ENCODE measurements at regions not wholly inside any gene's neighbourhood (a gene's known extent, or its start where the extent isn't known, plus 50 kb on each side); places are given as distances from the start of the nearest gene placed in this dataset.

GRCh38 chr10:47098964-47099363, 187.7 kb downstream of the PTPN20 start:
- H3K36me3 Mint-ChIP-seq (ENCODE audit: insufficient read depth): no peaks in the 10 kb centered on the region
- no peak for ATAC-seq (replicated peaks; ENCODE audit: extremely low read depth, poor library complexity, severe bottlenecking)
- H3K27me3 Mint-ChIP-seq: peaks cover 8% of the 10 kb centered on the region
- no peaks in the 10 kb centered on the region for H3K4me1 Mint-ChIP-seq
- no peak overlapping the region for H3K27ac Mint-ChIP-seq (ENCODE audit: low read depth)
- H3K4me3 Mint-ChIP-seq: no peak overlapping the region
- H3K9me3 Mint-ChIP-seq: no peaks in the 10 kb centered on the region
- DNase-seq (ENCODE audit: low spot score in 2 of 2): no peak

GRCh38 chr10:47099474-47099873, 188.2 kb downstream of the PTPN20 start:
- no peak overlapping the region for H3K27ac Mint-ChIP-seq (ENCODE audit: low read depth)
- no peaks in the 10 kb centered on the region for H3K36me3 Mint-ChIP-seq (ENCODE audit: insufficient read depth)
- H3K27me3 Mint-ChIP-seq: peaks cover 8% of the 10 kb centered on the region
- H3K9me3 Mint-ChIP-seq: no peaks in the 10 kb centered on the region
- no peaks in the 10 kb centered on the region for H3K4me1 Mint-ChIP-seq
- no peak overlapping the region for H3K4me3 Mint-ChIP-seq
- DNase-seq (ENCODE audit: low spot score in 2 of 2) (no peak), ATAC-seq (replicated peaks; ENCODE audit: extremely low read depth, poor library complexity, severe bottlenecking) (no peak)

- ATAC-seq (replicated peaks; ENCODE audit: extremely low read depth, poor library complexity, severe bottlenecking) (no peak), DNase-seq (ENCODE audit: low spot score in 2 of 2) (no peak)
- no peaks in the 10 kb centered on the region for H3K4me1 Mint-ChIP-seq
- H3K4me3 Mint-ChIP-seq: no peak overlapping the region
- no peaks in the 10 kb centered on the region for H3K36me3 Mint-ChIP-seq (ENCODE audit: insufficient read depth)
- H3K27me3 Mint-ChIP-seq: no peaks in the 10 kb centered on the region
- no peak overlapping the region for H3K27ac Mint-ChIP-seq (ENCODE audit: low read depth)
- H3K9me3 Mint-ChIP-seq: no peaks in the 10 kb centered on the region
Measured at GRCh38 chr10:47101196-47101595, 190.0 kb downstream of the PTPN20 start.

- Mint-ChIP-seq H3K36me3 (ENCODE audit: insufficient read depth) (no peaks in the 10 kb centered on the region), H3K4me1 (no peaks in the 10 kb centered on the region), H3K27ac (ENCODE audit: low read depth) (no peak overlapping the region), H3K4me3 (no peak overlapping the region), H3K27me3 (no peaks in the 10 kb centered on the region), H3K9me3 (no peaks in the 10 kb centered on the region)
- ATAC-seq (replicated peaks; ENCODE audit: extremely low read depth, poor library complexity, severe bottlenecking): no peak
- DNase-seq (ENCODE audit: low spot score in 2 of 2): no peak
Measured at GRCh38 chr10:47101807-47102206, 190.6 kb downstream of the PTPN20 start.

GRCh38 chr10:47104151-47104605, 192.9 kb downstream of the PTPN20 start:
- ATAC-seq (replicated peaks; ENCODE audit: extremely low read depth, poor library complexity, severe bottlenecking) (no peak), DNase-seq (ENCODE audit: low spot score in 2 of 2) (no peak)
- H3K4me1 Mint-ChIP-seq: no peaks in the 10 kb centered on the region
- H3K27ac Mint-ChIP-seq (ENCODE audit: low read depth): no peak overlapping the region
- no peaks in the 10 kb centered on the region for H3K36me3 Mint-ChIP-seq (ENCODE audit: insufficient read depth)
- no peak overlapping the region for H3K4me3 Mint-ChIP-seq
- H3K27me3 Mint-ChIP-seq: no peaks in the 10 kb centered on the region
- no peaks in the 10 kb centered on the region for H3K9me3 Mint-ChIP-seq

- Mint-ChIP-seq H3K27ac (ENCODE audit: low read depth) (no peak overlapping the region), H3K9me3 (no peaks in the 10 kb centered on the region), H3K4me1 (no peaks in the 10 kb centered on the region), H3K27me3 (no peaks in the 10 kb centered on the region), H3K4me3 (no peak overlapping the region), H3K36me3 (ENCODE audit: insufficient read depth) (no peaks in the 10 kb centered on the region)
- ATAC-seq (replicated peaks; ENCODE audit: extremely low read depth, poor library complexity, severe bottlenecking) (peak; percentile 10), DNase-seq (ENCODE audit: low spot score in 2 of 2) (no peak)
Measured at GRCh38 chr10:47104786-47105385, 193.7 kb downstream of the PTPN20 start.

- Mint-ChIP-seq H3K9me3 (no peaks in the 10 kb centered on the region), H3K36me3 (ENCODE audit: insufficient read depth) (peaks cover 2% of the 10 kb centered on the region), H3K27me3 (no peaks in the 10 kb centered on the region), H3K27ac (ENCODE audit: low read depth) (no peak overlapping the region), H3K4me3 (no peak overlapping the region), H3K4me1 (no peaks in the 10 kb centered on the region)
- no peak for ATAC-seq (replicated peaks; ENCODE audit: extremely low read depth, poor library complexity, severe bottlenecking)
- no peak for DNase-seq (ENCODE audit: low spot score in 2 of 2)
Measured at GRCh38 chr10:47107007-47107747, 192.8 kb upstream of the GDF10 start.

GRCh38 chr10:47109906-47110305, 190.1 kb upstream of the GDF10 start:
- no peak overlapping the region for H3K4me3 Mint-ChIP-seq
- no peak for ATAC-seq (replicated peaks; ENCODE audit: extremely low read depth, poor library complexity, severe bottlenecking)

GRCh38 chr10:47111329-47111862, 188.6 kb upstream of the GDF10 start:
- Mint-ChIP-seq H3K9me3 (no peaks in the 10 kb centered on the region), H3K4me1 (no peaks in the 10 kb centered on the region), H3K4me3 (no peak overlapping the region), H3K27me3 (no peaks in the 10 kb centered on the region), H3K36me3 (ENCODE audit: insufficient read depth) (peaks cover 4% of the 10 kb centered on the region), H3K27ac (ENCODE audit: low read depth) (no peak overlapping the region)
- DNase-seq (ENCODE audit: low spot score in 2 of 2) (no peak), ATAC-seq (replicated peaks; ENCODE audit: extremely low read depth, poor library complexity, severe bottlenecking) (no peak)

More at GRCh38 chr10:47109906-47110305, 190.1 kb upstream of the GDF10 start:
- no peaks in the 10 kb centered on the region for H3K4me1 Mint-ChIP-seq
- peaks cover 4% of the 10 kb centered on the region for H3K36me3 Mint-ChIP-seq (ENCODE audit: insufficient read depth)
- H3K27me3 Mint-ChIP-seq: no peaks in the 10 kb centered on the region
- DNase-seq (ENCODE audit: low spot score in 2 of 2): no peak
- H3K9me3 Mint-ChIP-seq: no peaks in the 10 kb centered on the region
- H3K27ac Mint-ChIP-seq (ENCODE audit: low read depth): no peak overlapping the region

GRCh38 chr10:47112612-47113011, 187.4 kb upstream of the GDF10 start:
- DNase-seq (ENCODE audit: low spot score in 2 of 2) (no peak), ATAC-seq (replicated peaks; ENCODE audit: extremely low read depth, poor library complexity, severe bottlenecking) (no peak)
- Mint-ChIP-seq H3K9me3 (no peaks in the 10 kb centered on the region), H3K36me3 (ENCODE audit: insufficient read depth) (peaks cover 4% of the 10 kb centered on the region), H3K4me3 (no peak overlapping the region), H3K4me1 (no peaks in the 10 kb centered on the region), H3K27ac (ENCODE audit: low read depth) (no peak overlapping the region), H3K27me3 (no peaks in the 10 kb centered on the region)

- H3K4me3 Mint-ChIP-seq: no peak overlapping the region
- H3K36me3 Mint-ChIP-seq (ENCODE audit: insufficient read depth): peaks cover 4% of the 10 kb centered on the region
- no peaks in the 10 kb centered on the region for H3K27me3 Mint-ChIP-seq
- no peak for ATAC-seq (replicated peaks; ENCODE audit: extremely low read depth, poor library complexity, severe bottlenecking)
- no peak for DNase-seq (ENCODE audit: low spot score in 2 of 2)
- no peak overlapping the region for H3K27ac Mint-ChIP-seq (ENCODE audit: low read depth)
- no peaks in the 10 kb centered on the region for H3K9me3 Mint-ChIP-seq
- H3K4me1 Mint-ChIP-seq: no peaks in the 10 kb centered on the region
Measured at GRCh38 chr10:47113907-47114500, 186.0 kb upstream of the GDF10 start.

- Mint-ChIP-seq H3K4me3 (no peak overlapping the region), H3K36me3 (ENCODE audit: insufficient read depth) (peaks cover 4% of the 10 kb centered on the region), H3K4me1 (no peaks in the 10 kb centered on the region), H3K27ac (ENCODE audit: low read depth) (no peak overlapping the region), H3K27me3 (no peaks in the 10 kb centered on the region), H3K9me3 (no peaks in the 10 kb centered on the region)
- DNase-seq (ENCODE audit: low spot score in 2 of 2) (no peak), ATAC-seq (replicated peaks; ENCODE audit: extremely low read depth, poor library complexity, severe bottlenecking) (no peak)
Measured at GRCh38 chr10:47114680-47115186, 185.3 kb upstream of the GDF10 start.
